Inflammatory macrophage treated with lipopolysaccharide for 1 hour (primary cell): ENCODE measurements at regions not wholly inside any gene's neighbourhood (a gene's known extent, or its start where the extent isn't known, plus 50 kb on each side); places are given as distances from the start of the nearest gene placed in this dataset.
A peak's percentile ranks its signal among the peaks of the same experiment; 100 is the strongest.

Source experiments
- DNase-seq, 2 donors: peaks; one replicate each; pipeline ENCODE4 v3.0.0-alpha.2; 2020 to 2022

DNA sequence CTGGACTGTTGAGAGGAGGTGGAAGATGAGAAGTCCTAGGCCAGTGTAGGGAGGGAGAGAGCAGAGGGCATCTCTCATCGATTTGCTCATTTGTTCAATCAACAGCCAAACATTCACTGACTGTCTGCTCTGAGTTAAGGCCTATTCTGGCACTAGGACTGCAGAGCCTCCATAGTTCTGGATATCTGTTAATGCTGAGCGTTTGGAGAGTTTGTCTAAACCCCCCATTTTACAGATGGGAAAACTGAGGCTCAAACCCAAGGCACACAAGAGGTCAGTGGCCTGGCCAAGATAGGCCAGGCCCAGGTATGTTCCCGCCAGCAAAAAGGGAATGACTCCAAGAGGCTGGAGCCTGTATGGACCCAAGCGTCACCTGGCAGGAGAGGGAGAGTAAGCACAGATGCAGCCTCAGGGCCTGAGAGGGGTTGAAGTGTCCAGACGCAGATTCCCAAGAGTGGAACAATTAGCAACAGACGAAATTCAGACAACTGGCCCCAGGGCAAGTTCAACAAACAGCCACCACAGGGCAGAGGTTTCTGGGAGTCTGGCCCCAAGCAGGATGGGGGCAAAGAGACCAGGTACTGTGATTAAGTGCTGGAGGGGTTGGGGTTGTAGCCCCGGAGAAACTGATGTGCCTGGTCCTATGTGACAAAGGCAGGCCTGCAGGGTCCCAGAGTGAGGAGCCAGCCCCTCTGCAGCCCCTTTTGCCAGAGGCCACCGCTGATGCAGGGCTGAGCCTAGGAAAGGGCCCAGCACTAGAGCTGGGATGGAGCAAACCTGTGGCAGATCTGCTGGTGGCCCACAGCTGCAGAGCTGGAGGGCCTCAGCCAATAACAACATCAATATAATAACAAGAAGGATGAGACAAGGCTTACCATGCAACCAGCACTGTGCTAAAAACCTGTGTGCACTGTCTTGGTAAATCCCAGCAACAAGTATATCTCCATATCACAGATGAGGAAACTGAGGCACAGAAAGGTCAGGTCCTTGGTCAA is 245.1 kb upstream of the TLE3 start:
- DNase-seq, result no peak

DNA sequence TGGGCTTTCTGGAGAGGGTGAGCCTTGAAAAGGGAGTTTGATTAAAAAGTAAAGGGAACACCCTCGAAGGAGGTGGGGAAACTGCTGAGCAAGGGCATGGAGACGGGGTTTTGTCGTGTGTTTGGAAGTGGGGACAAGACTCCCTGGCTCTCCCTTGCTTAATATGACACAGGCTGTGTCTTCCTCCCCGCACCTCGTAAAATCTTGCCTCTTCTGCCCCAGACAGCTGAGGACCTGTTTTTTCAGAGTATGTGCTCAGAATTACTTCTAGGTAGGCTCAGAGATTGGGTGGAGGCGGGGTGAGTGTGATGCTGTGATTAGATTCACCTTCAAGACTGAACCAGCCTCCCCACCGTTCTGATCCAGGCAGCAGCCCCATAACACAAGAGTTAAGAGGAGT is 244.4 kb upstream of the TLE3 start:
- DNase-seq, result no peak

DNA sequence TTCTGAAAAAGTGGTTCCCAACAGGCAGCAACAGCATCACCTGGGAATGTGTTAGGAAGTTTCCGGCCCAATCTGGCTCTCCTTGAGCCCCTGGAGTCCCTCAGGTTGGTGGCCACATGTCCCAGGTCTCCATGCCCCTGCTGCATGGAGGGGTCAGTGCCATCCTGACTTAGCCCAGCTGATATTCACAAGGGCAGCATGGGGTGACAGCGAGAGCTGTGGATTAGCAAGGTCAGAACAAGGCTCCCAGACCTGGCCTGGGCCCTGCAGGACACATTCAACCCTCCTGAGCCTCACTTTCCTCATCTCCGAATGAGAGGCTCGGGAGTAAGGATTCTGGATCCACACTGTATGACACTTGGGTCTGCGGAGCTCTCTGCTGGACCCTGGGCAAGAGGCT is 243.8 kb upstream of the TLE3 start:
- no peak for DNase-seq

DNA sequence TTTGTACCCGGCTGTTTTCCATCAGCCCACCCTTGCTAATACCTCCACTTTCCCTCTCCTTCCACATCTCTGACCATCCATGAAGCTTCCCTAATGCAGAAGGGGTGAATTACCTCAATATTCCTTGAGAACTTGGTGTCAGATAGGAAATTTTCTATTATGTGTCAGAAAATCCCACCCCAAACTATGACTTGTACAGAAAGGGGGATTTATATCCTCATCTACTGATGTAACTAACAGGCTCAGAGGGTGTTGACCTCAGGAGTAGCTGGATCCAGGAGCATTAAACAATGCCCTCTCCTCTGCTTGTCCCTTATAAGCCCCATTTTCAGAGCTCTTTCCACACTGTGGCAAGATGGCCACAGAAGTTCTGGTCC is 242.8 kb upstream of the TLE3 start:
- DNase-seq, result peak; percentile 23 to 51

DNA sequence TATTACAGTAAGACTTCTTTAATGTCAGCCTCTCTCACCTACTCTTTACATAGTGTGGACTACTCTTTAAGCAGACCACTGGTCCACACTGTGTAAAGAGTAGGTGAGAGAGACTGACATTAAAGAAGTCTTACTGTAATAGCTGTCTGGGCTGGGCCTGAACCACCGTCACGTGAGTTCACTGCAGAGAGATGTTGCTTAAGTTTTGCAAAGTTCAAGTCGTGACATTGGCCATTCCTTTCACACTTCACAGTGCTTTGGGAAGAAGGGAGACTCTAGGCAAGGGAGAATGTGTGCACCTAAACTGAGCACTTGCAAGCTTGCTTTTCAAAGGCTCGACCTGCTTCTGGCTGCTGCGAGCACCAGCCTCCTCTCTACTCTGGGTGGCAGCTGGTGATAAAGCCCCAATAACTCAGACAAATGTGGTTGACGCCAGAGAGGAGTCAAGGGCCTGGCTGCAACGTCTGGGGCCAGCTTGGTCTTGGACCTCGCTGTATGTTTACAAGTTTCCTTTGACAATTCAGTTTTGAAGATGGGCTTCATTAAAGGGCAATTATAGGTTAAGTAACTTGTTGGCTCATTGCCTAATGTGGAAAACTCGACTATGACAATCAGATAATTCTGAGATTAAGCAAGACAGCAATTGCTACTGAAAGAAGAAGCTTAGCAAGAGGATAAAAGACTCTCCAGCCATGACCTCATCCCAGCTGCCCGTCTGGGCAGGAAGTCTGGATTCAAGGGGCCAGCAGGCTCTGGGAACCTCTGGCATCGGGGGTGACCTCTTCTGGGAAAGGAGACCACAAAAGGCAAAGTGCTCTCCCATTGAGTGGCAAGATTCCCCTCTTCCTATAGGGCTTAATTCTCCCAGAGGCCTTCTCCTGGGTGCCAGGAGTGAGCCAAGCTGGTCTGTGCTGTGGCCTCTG is 242.1 kb upstream of the TLE3 start:
- peak; percentile 89 to 91 for DNase-seq

DNA sequence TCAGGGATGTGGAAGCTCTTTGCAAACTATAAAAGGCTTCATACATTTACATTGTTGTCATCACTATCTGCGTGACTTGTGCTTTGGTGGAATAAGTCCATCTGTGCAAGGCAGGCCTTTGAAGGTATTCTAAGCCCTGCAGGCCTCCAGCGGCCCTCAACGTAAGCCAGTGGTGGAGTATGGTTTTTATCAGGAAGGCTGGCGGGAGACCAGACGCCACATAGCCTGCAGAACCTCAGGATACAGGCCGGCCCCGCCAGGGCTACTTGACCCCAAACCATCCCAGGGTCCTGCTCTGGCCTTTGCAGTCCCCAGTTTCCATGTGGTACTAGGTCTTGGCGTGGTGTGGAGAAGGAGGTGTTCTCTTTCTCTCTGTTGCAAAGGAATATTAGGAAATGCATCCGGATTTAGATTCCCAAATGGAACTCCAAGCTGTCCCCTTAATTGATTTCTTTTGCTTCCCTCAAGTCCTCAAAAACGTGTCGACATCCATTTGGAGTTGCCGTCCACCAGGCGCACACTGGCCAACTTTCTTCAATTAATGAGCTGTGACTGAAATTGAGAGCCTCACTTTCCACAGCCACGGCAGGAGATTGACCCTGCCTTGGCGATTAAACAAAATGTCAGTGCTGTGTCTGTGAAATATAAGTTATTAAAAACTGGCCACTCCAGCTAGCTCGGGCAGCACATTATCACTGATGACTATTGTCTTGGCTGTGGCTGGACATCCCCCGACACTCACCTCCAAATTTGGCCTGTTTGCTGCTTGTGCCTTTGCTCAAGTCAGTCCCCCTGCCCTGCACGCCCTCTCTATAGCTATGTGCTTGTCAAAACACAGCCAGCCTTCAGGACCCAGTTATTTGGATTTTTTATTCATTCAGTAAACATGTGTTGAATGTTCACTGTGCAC is 239.8 kb upstream of the TLE3 start:
- DNase-seq, result no peak

DNA sequence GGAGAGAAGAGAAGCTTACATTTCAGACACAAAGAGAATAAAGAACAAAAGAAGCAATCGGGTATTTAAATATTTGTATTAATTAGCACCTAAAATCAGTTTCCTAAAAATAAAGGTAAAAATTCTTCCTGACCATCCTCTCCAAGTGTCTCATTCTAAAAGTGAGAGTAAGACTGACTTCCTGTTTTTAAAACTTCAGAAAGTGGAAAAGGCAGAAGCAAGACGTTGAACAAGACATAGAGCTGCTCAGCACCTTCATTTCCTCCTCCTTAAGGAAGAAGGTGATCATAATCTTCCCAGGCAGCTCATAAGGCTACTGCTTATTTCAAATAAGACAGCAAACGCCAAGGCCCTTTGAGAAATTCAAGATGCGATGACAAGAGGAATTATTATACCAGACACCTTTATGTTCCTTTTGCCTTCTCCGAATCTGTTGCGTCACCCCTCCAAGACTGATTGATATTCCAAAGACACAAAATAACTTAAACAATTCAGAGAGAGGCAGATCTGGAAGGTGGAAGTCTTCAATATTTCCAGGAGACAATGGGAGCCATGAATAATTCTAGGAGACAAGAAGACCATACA is 238.8 kb upstream of the TLE3 start:
- DNase-seq, result peak in 1 of 2 donors; percentile 19

DNA sequence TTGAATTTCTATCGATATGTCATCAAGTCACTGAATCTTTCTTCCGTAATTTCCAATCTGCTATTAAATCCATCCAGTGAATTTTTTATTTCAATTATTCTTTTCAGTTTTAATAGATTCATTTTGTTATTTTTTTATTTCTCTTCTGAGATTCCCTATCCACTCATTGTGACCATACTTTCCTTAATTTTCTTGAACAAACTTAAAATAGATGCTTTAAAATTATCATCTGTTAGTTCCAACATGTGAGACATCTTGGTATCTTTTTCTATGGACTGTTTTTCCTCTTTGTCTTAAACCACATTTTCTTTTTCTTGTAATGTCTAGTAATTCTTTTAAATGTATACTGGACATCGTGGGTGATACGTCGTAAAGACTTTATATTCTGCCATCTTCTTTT is 236.6 kb upstream of the TLE3 start:
- no peak for DNase-seq

DNA sequence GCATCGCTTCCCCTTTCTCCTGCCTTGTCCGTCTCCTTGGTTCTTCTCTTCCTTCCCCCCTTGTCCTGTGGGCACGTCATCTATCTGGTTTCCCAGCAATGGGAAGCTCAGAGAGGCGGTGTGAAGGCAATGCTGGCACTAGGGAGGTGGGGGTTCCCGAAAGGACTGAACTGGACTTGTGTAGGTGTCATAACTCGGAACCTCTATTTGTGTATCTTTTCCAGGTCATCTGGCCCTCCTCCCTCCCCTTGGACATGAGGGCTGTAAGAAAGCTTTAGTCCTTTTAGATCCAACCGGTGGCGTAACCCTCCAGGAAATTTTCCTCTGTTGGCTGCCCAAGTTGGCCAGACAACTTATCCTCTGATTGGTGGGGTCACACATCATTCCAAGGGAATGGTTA is 231.5 kb upstream of the TLE3 start:
- DNase-seq, result peak; percentile 12 to 42

DNA sequence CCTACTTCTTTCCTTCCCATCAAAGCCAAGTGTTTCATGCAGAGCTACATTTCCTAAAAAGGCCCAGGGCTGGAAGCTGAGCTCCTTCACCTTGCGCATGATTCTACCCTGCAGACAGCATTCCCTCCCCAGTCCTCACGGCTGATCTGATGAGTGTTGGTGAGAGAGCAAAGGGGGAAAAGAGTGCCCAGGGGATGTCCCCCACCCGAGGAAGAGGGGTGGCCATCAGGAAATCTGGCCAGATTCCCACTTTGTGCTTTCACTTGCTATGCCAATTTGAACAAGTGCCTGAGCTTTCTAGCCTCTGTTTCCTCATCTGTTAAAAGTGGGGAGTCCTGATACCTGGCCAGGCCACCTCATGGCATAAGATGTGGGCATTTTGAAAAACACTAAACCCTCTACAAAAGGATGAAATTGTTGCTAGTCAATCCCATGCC is 231.0 kb upstream of the TLE3 start:
- no peak for DNase-seq

DNA sequence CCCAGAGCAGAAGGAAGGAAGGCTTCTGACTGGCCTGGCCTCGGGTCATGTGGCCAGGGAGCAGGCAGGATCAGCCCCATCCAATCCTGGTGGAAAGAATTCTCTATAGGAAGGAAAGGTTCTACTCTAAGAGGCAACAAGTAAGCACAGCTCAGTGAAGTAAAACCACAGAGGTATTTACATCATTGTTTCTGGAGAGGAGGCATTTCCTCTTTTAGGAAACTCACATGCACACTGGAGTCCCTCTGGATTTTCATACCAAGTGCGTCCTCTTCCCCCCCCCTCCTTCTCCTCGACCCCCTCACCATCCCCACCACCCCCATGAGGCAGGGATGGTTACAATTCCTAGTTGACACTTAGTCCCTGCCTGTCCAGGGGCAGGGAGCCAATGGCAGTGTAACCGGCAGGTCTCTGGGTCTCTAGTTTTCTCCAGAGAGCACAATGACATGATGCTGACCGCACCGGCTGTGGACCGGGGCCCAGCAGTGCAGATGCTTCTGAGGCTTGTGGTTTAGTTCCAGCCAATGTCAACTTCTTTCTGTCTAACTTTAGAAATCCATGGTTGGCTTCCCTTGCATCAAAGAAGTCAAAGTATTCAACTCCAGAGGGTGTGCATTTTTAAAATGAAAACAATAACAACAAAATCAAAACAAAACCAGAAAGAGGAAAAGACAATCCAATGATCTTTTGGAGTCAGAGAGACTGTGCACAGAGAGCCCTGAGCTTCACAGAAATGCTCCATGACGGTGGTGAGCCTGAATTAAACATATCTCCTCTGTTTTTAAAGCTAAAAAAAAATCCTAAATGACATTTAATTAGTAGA is 230.3 kb upstream of the TLE3 start:
- peak; percentile 28 to 41 for DNase-seq

DNA sequence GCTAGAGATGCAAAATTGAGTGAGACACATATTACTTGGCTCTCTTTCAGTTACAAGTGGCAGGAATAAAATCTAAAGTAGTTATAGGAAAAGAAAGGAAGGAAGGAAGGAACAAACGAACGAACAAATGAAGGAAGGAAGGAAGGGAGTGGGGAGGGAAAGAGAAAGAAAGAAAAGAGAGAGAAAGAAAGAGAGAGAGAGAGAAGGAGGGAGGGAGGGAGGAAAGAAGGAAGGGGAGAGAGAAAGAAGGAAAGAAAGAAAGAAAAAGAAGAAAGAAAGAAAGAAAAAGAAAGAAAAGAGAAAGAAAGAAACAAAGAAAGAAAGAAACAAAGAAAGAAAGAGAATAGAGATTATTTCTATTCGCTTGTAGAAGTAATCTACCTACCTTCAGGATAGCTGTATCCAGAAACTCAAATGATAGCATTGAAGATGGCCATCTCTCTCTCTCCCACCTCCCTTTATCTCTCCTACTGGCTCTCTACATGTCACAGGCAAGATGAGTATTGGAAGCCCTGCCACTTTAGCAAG is 229.7 kb upstream of the TLE3 start:
- DNase-seq, result no peak

DNA sequence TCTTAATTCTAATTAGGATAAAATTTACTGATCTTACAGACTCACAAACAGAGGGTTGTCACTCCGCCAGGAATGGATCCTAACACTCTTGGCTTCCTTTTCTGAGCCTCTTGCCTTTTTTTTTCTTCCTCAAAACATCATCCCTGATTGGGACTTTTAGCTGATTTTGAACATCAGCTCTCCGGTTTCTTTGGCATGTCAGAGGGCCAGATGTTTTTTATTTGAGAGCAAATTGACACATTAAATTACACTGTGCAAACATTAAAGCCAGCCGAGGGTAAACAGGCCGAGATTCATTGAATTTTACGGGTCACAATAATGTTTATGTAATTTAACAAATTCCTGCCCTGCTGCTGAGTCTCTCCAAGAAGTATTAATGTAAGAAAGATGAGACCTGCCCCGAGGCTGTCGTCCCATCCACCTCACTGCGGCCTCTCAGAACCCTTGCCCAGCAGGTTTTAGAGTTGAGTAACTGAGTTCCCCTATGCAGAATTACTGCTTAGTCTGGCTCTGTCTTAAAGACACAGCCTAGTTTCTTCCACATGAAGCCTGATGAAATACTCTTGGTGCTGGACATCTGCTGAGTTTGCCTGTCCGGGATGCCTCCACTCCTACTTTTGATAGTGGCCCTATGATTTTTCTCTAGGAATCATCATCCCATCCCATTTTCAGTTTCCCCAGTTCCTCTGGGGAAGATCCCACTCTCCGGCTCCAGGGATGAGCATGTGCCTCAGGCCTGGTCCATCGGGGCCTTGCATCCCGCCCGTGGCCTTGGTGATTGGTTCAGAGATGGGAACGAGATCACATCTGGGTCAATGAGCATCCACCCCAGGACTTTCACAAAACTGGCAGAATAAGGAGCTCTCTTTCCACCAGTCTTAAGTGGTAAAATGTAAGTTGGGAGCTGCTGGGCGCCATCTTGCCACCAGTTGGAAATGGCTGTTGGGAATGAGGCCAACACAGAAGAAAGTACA is 226.6 kb upstream of the TLE3 start:
- no peak for DNase-seq

DNA sequence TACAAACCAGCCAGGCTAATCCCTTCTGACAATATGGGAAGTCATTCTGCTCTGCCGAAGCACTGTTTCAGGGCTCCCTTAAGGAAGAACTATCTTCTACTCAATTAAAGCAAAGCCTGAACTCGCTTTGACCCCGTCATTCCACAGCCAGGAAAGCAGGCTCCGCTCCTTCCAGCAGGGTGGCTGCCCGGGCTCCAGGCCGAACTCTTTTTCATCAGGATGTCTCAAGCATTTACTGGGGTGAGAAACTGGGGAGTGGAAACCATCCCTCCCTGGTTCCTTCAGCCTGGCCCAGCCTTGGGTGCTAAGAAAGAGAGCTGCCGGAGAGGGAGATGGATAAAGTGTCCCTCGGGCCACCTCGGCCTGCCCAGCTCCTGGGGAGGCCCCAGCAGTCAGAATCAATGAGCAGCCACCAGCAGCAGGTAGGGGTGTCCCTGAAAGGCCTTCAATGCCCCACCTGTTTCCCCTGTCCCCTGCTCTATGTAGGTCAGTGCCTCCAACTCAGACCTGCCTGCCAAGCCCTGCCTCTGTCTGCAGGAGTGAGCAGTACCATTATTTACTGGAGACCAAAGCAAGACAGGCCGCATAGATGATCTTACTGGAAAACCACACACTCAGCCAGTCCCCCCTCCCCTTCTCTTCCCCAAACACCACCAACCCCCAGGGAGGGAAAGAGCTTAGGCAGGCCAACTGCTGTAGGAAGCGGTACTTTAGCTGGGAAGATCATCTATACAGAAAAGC is 225.6 kb upstream of the TLE3 start:
- no peak for DNase-seq

DNA sequence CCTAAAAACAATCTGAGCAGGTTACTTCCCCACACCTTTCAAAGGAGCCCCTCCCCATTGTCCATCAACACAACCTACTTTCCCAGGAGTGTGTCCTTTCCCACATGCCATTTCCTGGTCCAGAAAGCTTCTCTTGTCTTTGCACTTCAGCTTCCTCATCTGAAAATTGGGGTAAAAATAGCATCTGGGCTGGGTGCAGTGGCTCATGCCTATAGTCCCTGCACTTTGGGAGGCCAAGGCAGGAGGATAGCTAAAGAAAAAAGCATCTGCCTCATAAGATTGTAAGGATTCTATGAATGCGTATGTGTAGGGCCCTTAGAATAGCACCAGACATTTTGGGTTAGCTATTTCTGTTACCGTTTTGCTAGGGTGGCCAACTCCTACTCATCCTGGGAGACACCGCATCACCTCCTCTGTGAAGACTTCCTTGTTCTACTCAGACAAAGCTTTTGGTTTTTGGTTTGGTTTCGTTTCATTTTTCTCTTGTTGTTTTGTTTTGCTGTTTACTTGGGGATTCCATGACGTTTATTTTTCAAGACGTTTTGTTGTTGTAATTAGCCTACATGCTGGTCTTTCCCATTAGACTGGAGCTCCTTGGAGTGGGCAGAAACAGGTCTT is 224.4 kb upstream of the TLE3 start:
- DNase-seq, result peak; percentile 31 to 33

DNA sequence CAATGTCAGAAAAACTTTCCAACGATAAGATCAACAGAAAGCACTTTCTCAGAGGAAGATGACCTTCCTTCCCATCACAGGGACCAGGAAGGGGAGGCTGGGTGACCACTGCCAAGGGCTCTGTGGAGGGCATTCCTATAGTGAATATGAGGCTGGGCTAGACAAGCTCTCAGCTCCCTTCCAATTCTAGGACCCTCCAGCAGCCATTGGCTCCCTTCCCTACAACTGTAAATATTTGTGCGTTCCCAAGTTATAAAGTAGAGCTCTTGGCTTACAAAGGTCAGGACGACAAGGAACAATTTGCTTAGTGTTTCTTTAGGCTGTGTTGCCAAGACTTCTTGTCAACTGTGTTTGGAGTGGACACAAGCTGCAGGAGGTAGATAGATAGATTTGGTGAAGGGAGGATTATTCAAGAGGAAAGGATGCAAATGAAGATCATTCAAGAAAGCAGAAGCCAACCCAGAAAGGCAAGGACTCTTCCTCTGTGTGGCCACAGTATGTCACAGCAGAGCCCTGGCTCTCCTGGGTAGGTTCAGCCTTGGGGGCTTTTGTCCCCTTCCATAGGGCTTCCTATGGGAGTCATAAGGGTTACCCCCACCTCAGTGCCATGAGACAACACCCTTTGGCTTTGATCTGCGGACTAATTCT is 223.6 kb upstream of the TLE3 start:
- DNase-seq, result no peak

DNA sequence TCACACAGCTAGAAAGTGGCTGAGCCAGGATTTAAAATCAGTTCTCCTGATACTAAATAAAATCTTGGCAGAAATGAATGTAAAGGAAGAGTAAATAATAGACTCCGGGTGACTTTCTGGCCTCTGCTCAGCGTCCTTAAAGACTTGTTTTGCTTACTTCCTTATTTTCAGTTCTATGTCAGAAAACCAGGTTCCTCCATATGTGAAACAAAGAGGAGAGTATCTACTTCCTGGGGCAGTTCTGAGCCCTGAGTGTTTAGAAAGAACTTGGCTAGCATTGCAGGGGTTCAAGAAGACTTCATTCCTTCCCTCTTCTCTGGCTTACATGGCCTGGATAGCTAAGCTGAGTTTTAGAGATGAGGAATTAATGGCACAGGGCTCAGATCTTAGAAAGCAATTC is 222.8 kb upstream of the TLE3 start:
- DNase-seq, result peak; percentile 36 to 47

DNA sequence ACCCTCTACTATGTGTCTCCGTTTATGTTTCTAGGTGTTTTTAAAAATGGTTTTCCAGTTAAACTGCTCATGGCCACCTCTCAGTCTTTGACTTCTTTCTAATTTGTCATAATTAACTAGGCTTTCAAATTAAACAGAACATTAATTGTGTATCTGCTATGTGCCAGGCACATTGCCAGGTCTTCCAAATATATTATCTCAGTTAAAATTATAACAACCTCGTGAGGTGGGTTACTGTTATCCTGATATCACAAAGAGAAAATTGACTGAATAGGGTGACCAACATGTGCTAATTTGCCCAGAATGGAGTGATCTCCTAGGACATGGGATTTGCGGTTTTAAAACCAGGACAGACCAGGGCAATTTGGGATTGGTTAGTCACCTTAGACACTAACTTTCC is 222.4 kb upstream of the TLE3 start:
- no peak for DNase-seq
